Lower leg skin (tissue), 3 donors: ENCODE measurements at regions not wholly inside any gene's neighbourhood (a gene's known extent, or its start where the extent isn't known, plus 50 kb on each side); places are given as distances from the start of the nearest gene placed in this dataset.

Experiments
- CTCF ChIP-seq, 3 donors: fragments of 450-650 bp; IDR thresholded peaks; one replicate each; pipeline ENCODE4 v1.5.1; 2016; ENCODE audit warnings: antibody characterized with exemption in 3 of 3, mild to moderate bottlenecking in 3 of 3, moderate library complexity in 2 of 3
- POLR2A ChIP-seq, 2 donors: fragments of 450-650 bp; IDR thresholded peaks; one replicate each; pipeline ENCODE4 v1.6.1; 2016 to 2017; ENCODE audit warnings: antibody characterized with exemption in 2 of 2, mild to moderate bottlenecking in 1 of 2, moderate library complexity in 1 of 2

- no peak for TF ChIP-seq POLR2A (IDR thresholded peaks at IDR 0.05)
- no peak for TF ChIP-seq CTCF (IDR thresholded peaks at IDR 0.05)
These were observed 1583.1 kb upstream of the PCDH10 start for GRCh38 chr4:131566026-131566425.
